ENCODE measurements at regions not wholly inside any gene's neighbourhood (a gene's known extent, or its start where the extent isn't known, plus 50 kb on each side); places are given as distances from the start of the nearest gene placed in this dataset.
A peak's percentile ranks its signal among the peaks of the same experiment; 100 is the strongest.

GRCh38 chr1:114322734-114323133, 169.1 kb upstream of the SYT6 start:
- no peak overlapping the region for H3K27ac ChIP-seq (ENCODE audit: low read depth, low read length)
- peaks cover 3% of the 10 kb centered on the region for H3K9me3 ChIP-seq (ENCODE audit: insufficient read depth, low read depth, low read length)
- H2BK5ac ChIP-seq (ENCODE audit: low read depth, low read length, poor library complexity): no peak overlapping the region
- H3K36me3 ChIP-seq (ENCODE audit: control insufficient read depth in 1 of 2, insufficient read depth in 2 of 2, low read length in 2 of 2): no peaks in the 10 kb centered on the region
- H4K12ac ChIP-seq (ENCODE audit: low read depth, low read length): no peak overlapping the region
- H3K14ac ChIP-seq (ENCODE audit: low read length): no peak overlapping the region
- H2AFZ ChIP-seq (ENCODE audit: insufficient read depth, low read length, poor library complexity): no peak overlapping the region
- no CpG with 5 or more reads among the region's 2 CpGs for WGBS (ENCODE audit: extremely low coverage, insufficient coverage, insufficient read length)
- H2BK120ac ChIP-seq (ENCODE audit: insufficient read depth, low read length, poor library complexity): no peak overlapping the region
- no peak for DNase-seq
- no peak overlapping the region for H2BK12ac ChIP-seq (ENCODE audit: low read length)
- H3K27me3 ChIP-seq (ENCODE audit: insufficient read depth, low read length): no peaks in the 10 kb centered on the region
- H4K91ac ChIP-seq (ENCODE audit: low read depth, low read length): no peak overlapping the region
- H3K4me2 ChIP-seq (ENCODE audit: low read length): no peak overlapping the region
- H3K79me2 ChIP-seq (ENCODE audit: control insufficient read depth, insufficient read depth, low read length, poor library complexity): no peaks in the 10 kb centered on the region
- H3K79me1 ChIP-seq (ENCODE audit: low read length): no peaks in the 10 kb centered on the region
- H3K23ac ChIP-seq (ENCODE audit: low read length): no peak overlapping the region
- no peak overlapping the region for H3K18ac ChIP-seq (ENCODE audit: low read length)
- no peaks in the 10 kb centered on the region for H3K4me1 ChIP-seq (ENCODE audit: control insufficient read depth in 1 of 2, insufficient read depth in 2 of 2, low read length in 2 of 2)
- no peak overlapping the region for H3K9ac ChIP-seq (ENCODE audit: low read length)
- no peak overlapping the region for H3K4ac ChIP-seq (ENCODE audit: low read depth, low read length)
- H3K4me3 ChIP-seq (ENCODE audit: low read depth, low read length): no peak overlapping the region
- no peak overlapping the region for H4K8ac ChIP-seq (ENCODE audit: low read depth, low read length)
- H2AK5ac ChIP-seq (ENCODE audit: low read length): no peak overlapping the region

GRCh38 chr1:114322207-114322606, 168.5 kb upstream of the SYT6 start:
- Histone ChIP-seq H4K12ac (ENCODE audit: low read depth, low read length) (no peak overlapping the region), H3K79me1 (ENCODE audit: low read length) (no peaks in the 10 kb centered on the region), H3K4me1 (ENCODE audit: control insufficient read depth in 1 of 2, insufficient read depth in 2 of 2, low read length in 2 of 2) (no peaks in the 10 kb centered on the region), H2AK5ac (ENCODE audit: low read length) (no peak overlapping the region), H4K8ac (ENCODE audit: low read depth, low read length) (no peak overlapping the region), H2BK5ac (ENCODE audit: low read depth, low read length, poor library complexity) (no peak overlapping the region), H3K23ac (ENCODE audit: low read length) (no peak overlapping the region), H2BK12ac (ENCODE audit: low read length) (no peak overlapping the region), H3K79me2 (ENCODE audit: control insufficient read depth, insufficient read depth, low read length, poor library complexity) (no peaks in the 10 kb centered on the region), H3K4me3 (ENCODE audit: low read depth, low read length) (no peak overlapping the region), H3K9me3 (ENCODE audit: insufficient read depth, low read depth, low read length) (peaks cover 3% of the 10 kb centered on the region), H3K27ac (ENCODE audit: low read depth, low read length) (no peak overlapping the region), H2BK120ac (ENCODE audit: insufficient read depth, low read length, poor library complexity) (no peak overlapping the region), H2AFZ (ENCODE audit: insufficient read depth, low read length, poor library complexity) (no peak overlapping the region), H3K27me3 (ENCODE audit: insufficient read depth, low read length) (no peaks in the 10 kb centered on the region), H3K4me2 (ENCODE audit: low read length) (no peak overlapping the region), H4K91ac (ENCODE audit: low read depth, low read length) (no peak overlapping the region), H3K36me3 (ENCODE audit: control insufficient read depth in 1 of 2, insufficient read depth in 2 of 2, low read length in 2 of 2) (no peaks in the 10 kb centered on the region), H3K4ac (ENCODE audit: low read depth, low read length) (no peak overlapping the region), H3K9ac (ENCODE audit: low read length) (no peak overlapping the region), H3K18ac (ENCODE audit: low read length) (no peak overlapping the region), H3K14ac (ENCODE audit: low read length) (no peak overlapping the region)
- no CpG with 5 or more reads among the region's 3 CpGs for WGBS (ENCODE audit: extremely low coverage, insufficient coverage, insufficient read length)
- no peak for DNase-seq

- Histone ChIP-seq H3K4me3 (ENCODE audit: low read depth, low read length) (no peak overlapping the region), H3K27me3 (ENCODE audit: insufficient read depth, low read length) (no peaks in the 10 kb centered on the region), H3K14ac (ENCODE audit: low read length) (no peak overlapping the region), H3K79me1 (ENCODE audit: low read length) (no peaks in the 10 kb centered on the region), H3K23ac (ENCODE audit: low read length) (no peak overlapping the region), H3K79me2 (ENCODE audit: control insufficient read depth, insufficient read depth, low read length, poor library complexity) (no peaks in the 10 kb centered on the region), H3K27ac (ENCODE audit: low read depth, low read length) (no peak overlapping the region), H3K4ac (ENCODE audit: low read depth, low read length) (no peak overlapping the region), H3K9ac (ENCODE audit: low read length) (no peak overlapping the region), H3K18ac (ENCODE audit: low read length) (no peak overlapping the region), H4K91ac (ENCODE audit: low read depth, low read length) (no peak overlapping the region), H2AK5ac (ENCODE audit: low read length) (no peak overlapping the region), H2BK120ac (ENCODE audit: insufficient read depth, low read length, poor library complexity) (no peak overlapping the region), H3K4me2 (ENCODE audit: low read length) (no peak overlapping the region), H2BK12ac (ENCODE audit: low read length) (no peak overlapping the region), H2BK5ac (ENCODE audit: low read depth, low read length, poor library complexity) (no peak overlapping the region), H2AFZ (ENCODE audit: insufficient read depth, low read length, poor library complexity) (no peak overlapping the region), H4K12ac (ENCODE audit: low read depth, low read length) (no peak overlapping the region), H4K8ac (ENCODE audit: low read depth, low read length) (no peak overlapping the region), H3K9me3 (ENCODE audit: insufficient read depth, low read depth, low read length) (no peaks in the 10 kb centered on the region), H3K4me1 (ENCODE audit: control insufficient read depth in 1 of 2, insufficient read depth in 2 of 2, low read length in 2 of 2) (no peaks in the 10 kb centered on the region), H3K36me3 (ENCODE audit: control insufficient read depth in 1 of 2, insufficient read depth in 2 of 2, low read length in 2 of 2) (no peaks in the 10 kb centered on the region)
- DNase-seq: peak; percentile 66 to 90
Observed at GRCh38 chr1:114320586-114320985, 166.9 kb upstream of the SYT6 start.

- H4K91ac ChIP-seq (ENCODE audit: low read depth, low read length): no peak overlapping the region
- no peaks in the 10 kb centered on the region for H3K4me1 ChIP-seq (ENCODE audit: control insufficient read depth in 1 of 2, insufficient read depth in 2 of 2, low read length in 2 of 2)
- DNase-seq: no peak
- H3K18ac ChIP-seq (ENCODE audit: low read length): no peak overlapping the region
- no peak overlapping the region for H4K8ac ChIP-seq (ENCODE audit: low read depth, low read length)
- H3K79me2 ChIP-seq (ENCODE audit: control insufficient read depth, insufficient read depth, low read length, poor library complexity): no peaks in the 10 kb centered on the region
- no peaks in the 10 kb centered on the region for H3K36me3 ChIP-seq (ENCODE audit: control insufficient read depth in 1 of 2, insufficient read depth in 2 of 2, low read length in 2 of 2)
- H3K4me3 ChIP-seq (ENCODE audit: low read depth, low read length): no peak overlapping the region
- H3K27ac ChIP-seq (ENCODE audit: low read depth, low read length): no peak overlapping the region
- H3K4me2 ChIP-seq (ENCODE audit: low read length): no peak overlapping the region
- H3K79me1 ChIP-seq (ENCODE audit: low read length): no peaks in the 10 kb centered on the region
- no peak overlapping the region for H2BK12ac ChIP-seq (ENCODE audit: low read length)
- H2BK120ac ChIP-seq (ENCODE audit: insufficient read depth, low read length, poor library complexity): no peak overlapping the region
- H3K9ac ChIP-seq (ENCODE audit: low read length): no peak overlapping the region
- H4K12ac ChIP-seq (ENCODE audit: low read depth, low read length): no peak overlapping the region
- no peak overlapping the region for H3K4ac ChIP-seq (ENCODE audit: low read depth, low read length)
- no peak overlapping the region for H3K23ac ChIP-seq (ENCODE audit: low read length)
- no peaks in the 10 kb centered on the region for H3K27me3 ChIP-seq (ENCODE audit: insufficient read depth, low read length)
- H3K9me3 ChIP-seq (ENCODE audit: insufficient read depth, low read depth, low read length): no peaks in the 10 kb centered on the region
- no peak overlapping the region for H2BK5ac ChIP-seq (ENCODE audit: low read depth, low read length, poor library complexity)
- no peak overlapping the region for H2AK5ac ChIP-seq (ENCODE audit: low read length)
- H3K14ac ChIP-seq (ENCODE audit: low read length): no peak overlapping the region
- no peak overlapping the region for H2AFZ ChIP-seq (ENCODE audit: insufficient read depth, low read length, poor library complexity)
- no CpG with 5 or more reads among the region's 3 CpGs for WGBS (ENCODE audit: extremely low coverage, insufficient coverage, insufficient read length)
Observed at GRCh38 chr1:114319418-114319817, 165.7 kb upstream of the SYT6 start.

All from trophoblast cell (in vitro differentiated cells and primary cell).